GM12892 (cell line): ENCODE measurements at regions not wholly inside any gene's neighbourhood (a gene's known extent, or its start where the extent isn't known, plus 50 kb on each side); places are given as distances from the start of the nearest gene placed in this dataset.

Experiments
- POLR2A ChIP-seq: IDR thresholded peaks from 2 replicates; pipeline ENCODE4 v1.6.1; 2011; ENCODE audit warnings: low read depth, low read length, control low read depth
- POLR2AphosphoS5 ChIP-seq: IDR thresholded peaks from 2 replicates; pipeline ENCODE4 v1.6.1; 2011; ENCODE audit warnings: low read depth, low read length, control low read depth
- TAF1 ChIP-seq: IDR thresholded peaks from 2 replicates; pipeline ENCODE4 v1.6.1; 2011; ENCODE audit warnings: low read depth, mild to moderate bottlenecking, control low read depth, low read length, borderline replicate concordance

GRCh38 chr2:228540976-228541375 is 359.5 kb upstream of the SPHKAP start:
- no peak for TF ChIP-seq POLR2A
- no peak for TF ChIP-seq TAF1
- TF ChIP-seq POLR2AphosphoS5: no peak
